OCI-LY7 (cell line): ENCODE measurements at regions not wholly inside any gene's neighbourhood (a gene's known extent, or its start where the extent isn't known, plus 50 kb on each side); places are given as distances from the start of the nearest gene placed in this dataset.
"Not testable (repeated sequence)": the region's sequence is repeated elsewhere in the genome, so short reads cannot be mapped to it uniquely, and the experiment has no call there.

Experiments used
- CTCF ChIP-seq: fragments of 200-600 bp; sonication (generic); conservative IDR thresholded peaks from 2 replicates; pipeline ENCODE4 v1.5.1; 2014; ENCODE audit warnings: mild to moderate bottlenecking, antibody characterized with exemption, low read length, moderate library complexity, mixed read lengths
- EZH2phosphoT487 ChIP-seq: fragments of 200-600 bp; sonication (generic); IDR thresholded peaks from 2 replicates; pipeline ENCODE4 v1.6.1; 2018; ENCODE audit warnings: low read depth, borderline replicate concordance, mild to moderate bottlenecking, mixed run types, antibody characterized with exemption, low read length, moderate library complexity, mixed read lengths

GRCh38 chr15:84393386-84393936 is 157.9 kb downstream of the GOLGA6L4 start:
- not testable (repeated sequence) for TF ChIP-seq CTCF, EZH2phosphoT487
